Rectal smooth muscle tissue (tissue), 1 donor: ENCODE measurements at regions not wholly inside any gene's neighbourhood (a gene's known extent, or its start where the extent isn't known, plus 50 kb on each side); places are given as distances from the start of the nearest gene placed in this dataset.

Experiments used
- H3K27ac ChIP-seq: one replicate; pipeline ENCODE4 v1.7.0; 2013; ENCODE audit warnings: low read depth, low read length, inconsistent platforms
- H3K27me3 ChIP-seq: one replicate; pipeline ENCODE4 v1.7.0; 2013; ENCODE audit warnings: low read length; ENCODE audit not compliant: control insufficient read depth, insufficient read depth
- H3K36me3 ChIP-seq: one replicate; pipeline ENCODE4 v1.7.0; 2013; ENCODE audit warnings: low read length; ENCODE audit not compliant: control insufficient read depth, insufficient read depth
- H3K4me1 ChIP-seq: one replicate; pipeline ENCODE4 v1.7.0; 2013; ENCODE audit warnings: low read length; ENCODE audit not compliant: control insufficient read depth, insufficient read depth
- H3K4me3 ChIP-seq: one replicate; pipeline ENCODE4 v1.7.0; 2013; ENCODE audit warnings: low read length
- H3K9ac ChIP-seq: one replicate; pipeline ENCODE4 v1.7.0; 2013; ENCODE audit warnings: low read length

DNA sequence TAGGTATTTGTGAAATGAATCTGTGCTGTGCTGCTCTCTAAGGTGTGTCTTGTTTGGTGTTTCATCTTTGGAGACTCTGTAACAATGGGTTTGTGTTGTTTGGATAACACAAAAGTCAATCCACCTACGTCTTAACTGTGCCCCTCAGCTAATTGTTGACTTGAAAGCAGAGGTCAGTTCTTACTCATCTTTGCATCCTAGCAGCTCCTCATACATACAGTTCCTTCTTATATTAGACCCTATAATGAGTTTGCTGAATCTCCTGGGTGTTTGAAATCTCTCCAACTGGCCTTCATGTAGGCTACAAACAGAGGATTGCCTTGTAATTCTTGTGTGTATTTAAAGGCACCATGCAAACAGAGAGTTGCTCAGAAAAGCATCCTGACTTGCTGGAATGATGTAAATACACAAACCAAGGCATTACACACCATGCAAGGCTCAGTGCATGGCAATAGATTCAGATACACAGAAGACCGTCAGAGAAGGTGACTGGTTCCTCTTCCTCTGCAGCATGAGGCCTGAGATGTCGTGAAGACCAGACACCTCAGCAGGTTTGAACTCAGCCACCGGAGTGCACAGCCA lies 220.0 kb upstream of the JADE1 start:
- no peaks in the 10 kb centered on the region for H3K4me1 ChIP-seq
- no peaks in the 10 kb centered on the region for H3K36me3 ChIP-seq
- H3K27ac ChIP-seq = no peak overlapping the region
- H3K9ac ChIP-seq = no peak overlapping the region
- no peaks in the 10 kb centered on the region for H3K27me3 ChIP-seq
- no peak overlapping the region for H3K4me3 ChIP-seq

DNA sequence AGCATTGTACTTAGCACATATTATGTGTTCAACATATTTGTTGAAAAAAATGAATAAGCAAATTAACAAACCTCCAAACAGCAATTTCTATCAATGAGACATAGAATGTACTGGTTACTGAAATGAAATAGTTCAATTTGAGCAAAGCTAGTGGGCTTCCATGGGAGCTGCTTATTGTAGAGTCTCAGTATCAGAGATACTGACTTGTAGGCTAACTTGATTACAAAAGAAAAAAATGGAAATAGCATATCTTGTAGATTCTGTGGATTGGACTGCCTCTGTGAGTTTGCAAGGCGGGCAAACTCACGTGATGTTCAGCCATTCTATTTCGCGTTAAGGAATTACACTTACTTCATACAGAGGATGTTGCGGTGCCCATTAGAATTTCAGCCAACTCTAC lies 222.1 kb upstream of the JADE1 start:
- Histone ChIP-seq H3K4me3 (no peak overlapping the region), H3K27me3 (no peaks in the 10 kb centered on the region), H3K9ac (no peak overlapping the region), H3K27ac (no peak overlapping the region), H3K4me1 (no peaks in the 10 kb centered on the region), H3K36me3 (no peaks in the 10 kb centered on the region)

DNA sequence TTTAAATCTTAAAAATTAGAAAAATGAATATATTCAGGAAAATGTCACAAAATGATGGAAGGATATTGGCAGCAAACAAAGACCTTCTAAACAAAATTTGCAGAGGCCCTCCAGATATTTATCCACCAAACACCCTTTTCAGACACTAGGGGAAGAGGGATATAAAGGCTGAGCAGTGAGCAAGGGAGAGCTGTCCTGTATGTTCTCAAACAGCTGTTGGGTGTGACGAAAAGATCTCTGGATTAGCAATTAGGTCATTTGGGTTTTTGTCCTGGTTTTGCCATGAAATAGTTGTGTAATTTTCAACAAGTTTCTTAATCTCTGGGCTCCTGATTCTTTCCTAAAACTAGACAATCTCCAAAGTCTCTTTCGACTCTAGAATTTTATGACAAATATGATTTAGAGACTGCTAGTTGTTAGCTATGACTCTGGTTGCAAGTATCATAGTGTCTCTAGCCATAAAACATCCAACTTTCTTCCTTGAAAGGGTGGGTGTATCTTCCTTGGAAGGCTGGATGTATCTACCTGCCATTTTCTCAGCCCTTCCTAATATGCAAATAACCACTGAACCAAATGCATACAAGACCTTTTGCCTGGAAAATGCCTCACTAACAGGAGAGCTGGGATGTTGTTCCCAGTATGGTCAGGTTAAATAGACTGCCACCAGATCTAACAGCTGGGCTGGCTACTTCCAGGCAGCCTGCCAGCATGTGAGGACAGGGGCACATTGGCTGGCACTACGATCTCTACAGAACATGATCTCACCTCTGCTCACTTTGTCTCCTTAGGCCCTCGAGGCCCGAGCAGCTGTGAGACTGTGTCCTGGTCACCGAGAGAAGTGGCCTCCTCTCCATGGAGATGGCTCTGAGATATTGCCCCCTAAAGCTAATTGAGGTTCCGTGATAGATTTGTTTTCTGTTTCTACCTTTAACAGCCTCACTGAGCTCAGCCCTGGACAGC lies 225.5 kb upstream of the JADE1 start:
- H3K36me3 ChIP-seq = no peaks in the 10 kb centered on the region
- no peaks in the 10 kb centered on the region for H3K27me3 ChIP-seq
- H3K9ac ChIP-seq = no peak overlapping the region
- no peaks in the 10 kb centered on the region for H3K4me1 ChIP-seq
- H3K27ac ChIP-seq = no peak overlapping the region
- no peak overlapping the region for H3K4me3 ChIP-seq

DNA sequence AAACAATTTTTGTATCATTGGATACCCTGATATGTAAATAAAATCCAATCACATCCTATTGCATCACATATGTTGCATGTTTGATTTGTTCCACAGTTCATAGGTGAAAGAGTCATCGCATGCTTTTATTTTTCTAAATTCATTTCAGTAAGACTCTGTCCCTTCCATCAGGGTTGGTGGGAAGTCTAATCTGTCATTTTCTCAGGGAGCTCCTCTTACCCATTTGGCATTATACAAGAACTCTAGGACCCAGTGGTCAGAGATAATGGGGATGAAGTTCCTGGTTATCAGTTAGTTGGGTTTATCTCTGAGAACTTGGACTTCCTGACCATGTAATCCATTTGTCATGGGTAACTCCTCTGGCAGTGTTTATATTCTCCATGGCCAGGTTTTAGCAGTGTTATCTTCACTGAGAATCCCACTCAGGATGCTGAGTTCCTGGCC lies 227.1 kb upstream of the JADE1 start:
- Histone ChIP-seq H3K4me3 (no peak overlapping the region), H3K9ac (no peak overlapping the region), H3K27ac (no peak overlapping the region), H3K36me3 (no peaks in the 10 kb centered on the region), H3K4me1 (no peaks in the 10 kb centered on the region), H3K27me3 (no peaks in the 10 kb centered on the region)

DNA sequence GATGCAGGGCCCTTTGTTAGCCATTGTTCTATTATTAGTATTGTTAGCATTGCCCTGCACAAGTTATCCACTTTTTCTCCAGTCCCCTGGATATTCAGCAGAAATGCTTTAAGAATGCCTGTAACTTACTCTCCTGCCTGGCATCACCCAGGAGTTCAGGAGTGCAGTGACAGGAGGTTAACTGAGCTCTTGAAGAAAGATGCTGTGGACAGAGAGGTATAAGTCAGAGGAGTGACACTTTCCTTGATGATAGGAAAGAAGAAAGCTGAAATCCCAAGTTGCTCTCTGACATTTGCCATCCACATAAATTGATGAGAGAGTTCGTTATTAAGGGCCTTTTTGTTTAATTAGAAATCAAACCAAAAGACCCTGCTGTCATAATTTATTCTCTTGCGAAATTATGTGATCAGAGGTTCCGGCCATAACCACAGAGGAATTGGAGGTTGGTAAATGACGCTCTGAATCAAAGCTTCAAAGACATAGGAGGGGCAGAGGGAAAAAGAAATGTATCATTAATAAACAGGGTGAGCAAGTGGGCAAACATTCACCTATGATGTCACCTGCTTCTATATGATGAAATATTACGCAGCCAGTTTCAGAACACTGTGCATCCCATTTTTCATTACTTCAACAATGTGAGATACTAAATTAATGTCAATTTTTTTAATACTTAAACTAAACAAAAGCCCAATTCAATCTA lies 230.2 kb upstream of the JADE1 start:
- no peak overlapping the region for H3K27ac ChIP-seq
- no peaks in the 10 kb centered on the region for H3K27me3 ChIP-seq
- H3K36me3 ChIP-seq = no peaks in the 10 kb centered on the region
- no peaks in the 10 kb centered on the region for H3K4me1 ChIP-seq
- H3K9ac ChIP-seq = no peak overlapping the region
- no peak overlapping the region for H3K4me3 ChIP-seq

DNA sequence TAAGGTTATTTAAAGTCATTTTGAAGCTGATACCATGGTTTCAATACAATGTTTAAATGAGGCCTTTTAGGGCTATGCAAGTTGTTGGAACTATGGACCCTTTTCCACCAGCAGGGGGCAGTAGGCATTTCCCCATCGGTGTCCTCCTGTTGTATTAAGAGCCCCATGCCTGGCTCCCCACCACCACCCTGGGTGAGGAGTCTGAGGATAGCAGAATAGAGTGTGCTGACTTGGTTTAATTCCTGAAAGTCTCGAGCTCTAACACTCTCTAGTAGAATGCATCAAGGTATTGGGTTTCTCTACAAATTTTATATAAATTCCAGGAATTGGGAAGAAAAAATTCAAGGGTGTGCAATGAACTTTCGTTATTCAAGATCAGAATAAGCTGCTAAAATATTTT lies 234.8 kb upstream of the JADE1 start:
- H3K27me3 ChIP-seq = no peaks in the 10 kb centered on the region
- no peak overlapping the region for H3K27ac ChIP-seq
- no peak overlapping the region for H3K9ac ChIP-seq
- no peak overlapping the region for H3K4me3 ChIP-seq
- H3K4me1 ChIP-seq = no peaks in the 10 kb centered on the region
- H3K36me3 ChIP-seq = no peaks in the 10 kb centered on the region

DNA sequence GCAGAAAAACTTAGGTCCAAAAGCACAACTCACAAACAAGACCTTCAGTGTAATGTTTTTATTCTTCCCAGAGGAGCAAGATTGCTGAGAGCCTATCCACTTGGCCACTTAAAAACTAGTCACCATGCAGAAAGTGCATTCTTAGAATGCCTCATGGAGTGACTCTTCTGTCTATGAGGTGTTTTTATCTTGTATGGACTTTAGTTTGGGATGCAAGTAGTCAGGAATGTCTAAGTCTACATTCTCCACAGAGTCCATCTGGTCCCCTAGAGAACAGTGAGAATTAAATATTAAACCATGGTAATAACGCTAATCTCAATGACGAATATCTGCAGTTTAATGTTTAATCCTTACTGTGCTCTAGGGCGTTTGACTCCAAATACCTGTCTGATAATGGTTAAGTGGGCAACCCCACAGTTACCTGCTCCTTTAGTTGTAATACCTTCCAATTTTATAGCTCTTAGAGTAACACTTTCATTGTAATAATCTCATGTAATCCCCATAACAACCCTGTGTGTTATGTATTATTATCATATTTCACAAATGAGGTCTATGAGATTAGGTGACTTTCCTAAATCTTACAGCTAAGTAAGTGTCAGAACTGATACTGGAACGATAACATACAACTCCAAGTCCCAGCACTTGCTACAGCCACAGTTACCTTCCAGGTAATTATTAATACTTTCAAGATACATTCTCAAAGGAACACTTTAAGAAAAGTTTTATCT lies 235.6 kb upstream of the JADE1 start:
- no peak overlapping the region for H3K4me3 ChIP-seq
- no peaks in the 10 kb centered on the region for H3K36me3 ChIP-seq
- H3K27me3 ChIP-seq = no peaks in the 10 kb centered on the region
- no peak overlapping the region for H3K27ac ChIP-seq
- H3K9ac ChIP-seq = no peak overlapping the region
- peaks cover 1% of the 10 kb centered on the region for H3K4me1 ChIP-seq

DNA sequence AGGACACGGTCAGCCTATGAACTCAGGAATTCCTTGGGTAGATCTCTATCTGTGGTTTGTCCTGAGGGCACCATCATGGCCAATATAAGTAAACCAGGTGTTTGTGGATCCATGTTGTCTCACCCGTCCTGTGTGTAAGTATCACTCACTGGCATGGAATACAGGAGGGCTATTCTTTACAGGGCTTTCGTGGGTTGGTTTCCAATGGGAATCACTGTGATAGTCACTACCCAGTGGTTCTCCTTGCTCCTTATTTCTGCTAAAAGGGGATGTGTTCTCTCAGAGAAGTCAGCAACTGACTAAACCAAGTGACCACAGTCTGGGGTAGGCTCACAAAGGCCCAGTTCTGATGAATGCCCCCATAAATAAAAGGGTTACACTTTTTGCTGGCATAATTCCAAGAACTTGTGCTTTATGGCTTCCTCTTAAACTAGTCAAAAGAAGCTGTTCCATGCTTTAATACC lies 236.7 kb upstream of the JADE1 start:
- no peaks in the 10 kb centered on the region for H3K27me3 ChIP-seq
- H3K36me3 ChIP-seq = no peaks in the 10 kb centered on the region
- no peak overlapping the region for H3K9ac ChIP-seq
- H3K27ac ChIP-seq = no peak overlapping the region
- peaks cover 3% of the 10 kb centered on the region for H3K4me1 ChIP-seq
- H3K4me3 ChIP-seq = no peak overlapping the region

DNA sequence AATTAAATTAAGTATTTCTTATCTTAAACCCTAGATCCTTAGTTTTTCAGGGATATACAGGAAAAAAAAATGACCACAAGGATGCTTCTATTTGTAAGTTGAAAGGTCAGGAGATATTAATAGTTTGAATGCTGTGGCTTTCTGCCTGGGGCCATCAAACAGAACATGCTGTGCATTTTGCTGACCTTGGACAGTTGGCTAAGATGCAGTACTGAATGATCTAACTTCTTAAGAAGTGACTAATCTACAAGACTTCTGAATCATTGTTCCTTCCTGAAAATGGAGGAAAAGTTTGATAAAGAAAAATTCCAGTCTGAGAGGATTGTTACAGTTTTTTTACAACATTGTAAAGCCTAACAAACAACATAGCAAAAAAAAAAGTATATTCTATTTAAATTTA lies 237.8 kb upstream of the JADE1 start:
- Histone ChIP-seq H3K27ac (no peak overlapping the region), H3K9ac (no peak overlapping the region), H3K36me3 (no peaks in the 10 kb centered on the region), H3K4me1 (peaks cover 3% of the 10 kb centered on the region), H3K4me3 (no peak overlapping the region), H3K27me3 (no peaks in the 10 kb centered on the region)

DNA sequence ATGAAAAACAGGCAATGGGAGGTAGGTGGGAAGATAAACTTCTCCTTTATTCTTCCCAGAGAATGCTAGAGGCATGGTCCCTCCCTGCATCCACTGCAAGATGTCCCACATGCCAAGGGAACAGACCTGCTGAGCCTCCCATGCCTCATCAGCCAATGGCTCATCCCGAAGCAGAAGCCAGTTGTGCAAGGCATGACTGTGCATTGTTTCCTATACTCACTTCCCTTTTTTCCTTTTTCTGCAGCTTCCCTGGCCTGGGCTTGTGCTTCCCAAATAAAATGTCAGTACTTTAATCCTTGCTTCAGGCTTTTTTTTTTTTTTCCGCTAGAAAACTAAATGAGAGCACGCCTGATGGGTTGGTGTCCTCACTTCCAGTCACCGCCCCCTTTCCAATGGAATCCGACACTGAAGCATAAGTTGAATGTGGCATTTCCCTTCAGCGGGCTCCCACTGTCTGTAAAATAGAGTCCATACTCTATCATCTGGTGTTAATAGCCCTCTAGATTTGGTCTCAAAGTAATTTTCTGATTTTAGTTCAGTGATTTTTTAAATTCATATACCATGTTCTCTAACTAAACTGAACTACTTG lies 239.0 kb upstream of the JADE1 start:
- Histone ChIP-seq H3K36me3 (no peaks in the 10 kb centered on the region), H3K27me3 (no peaks in the 10 kb centered on the region), H3K9ac (no peak overlapping the region), H3K27ac (no peak overlapping the region), H3K4me3 (no peak overlapping the region), H3K4me1 (peaks cover 3% of the 10 kb centered on the region)

DNA sequence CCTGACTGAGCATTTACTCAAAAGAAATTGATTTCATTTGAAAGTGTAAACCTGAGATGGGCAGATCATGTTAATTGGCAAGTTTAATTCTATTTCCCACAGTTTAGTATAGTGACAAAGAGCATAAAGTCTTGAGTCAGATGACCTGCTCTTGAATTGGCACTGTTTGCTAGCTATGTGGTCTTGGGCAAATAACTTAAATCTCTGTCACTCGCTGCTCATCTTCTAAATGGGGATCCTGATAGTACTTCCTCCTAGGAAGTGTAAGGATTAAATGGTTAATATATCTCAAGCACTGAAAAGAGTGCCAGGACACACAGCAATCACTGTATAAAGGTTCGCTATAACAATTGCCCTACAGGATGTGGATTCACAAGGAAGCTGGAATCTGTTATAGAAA lies 242.8 kb upstream of the JADE1 start:
- no peaks in the 10 kb centered on the region for H3K36me3 ChIP-seq
- H3K4me3 ChIP-seq = no peak overlapping the region
- no peak overlapping the region for H3K27ac ChIP-seq
- H3K4me1 ChIP-seq = peaks cover 3% of the 10 kb centered on the region
- no peaks in the 10 kb centered on the region for H3K27me3 ChIP-seq
- no peak overlapping the region for H3K9ac ChIP-seq
